H9 (cell line): ENCODE measurements at regions not wholly inside any gene's neighbourhood (a gene's known extent, or its start where the extent isn't known, plus 50 kb on each side); places are given as distances from the start of the nearest gene placed in this dataset.

Experiments
- DNase-seq: peaks from one replicate; pipeline ENCODE4 v3.0.0-alpha.2; 2017
- H2AFZ ChIP-seq: one replicate; pipeline ENCODE4 v1.6.1; 2013; ENCODE audit warnings: mild to moderate bottlenecking, low read length, control low read depth, moderate library complexity
- H2AK5ac ChIP-seq: 2 replicates; pipeline ENCODE4 v1.6.1; 2013; ENCODE audit warnings: low read length, control low read depth, mixed read lengths; ENCODE audit not compliant: insufficient read length
- H2BK120ac ChIP-seq: one replicate; pipeline ENCODE4 v1.6.1; 2013; ENCODE audit warnings: low read depth, mild to moderate bottlenecking, low read length, control low read depth, inconsistent platforms; ENCODE audit not compliant: poor library complexity, severe bottlenecking
- H2BK12ac ChIP-seq: 2 replicates; pipeline ENCODE4 v1.6.1; 2013; ENCODE audit warnings: low read length, control low read depth, mixed read lengths, low read depth; ENCODE audit not compliant: insufficient read length
- H2BK15ac ChIP-seq: 2 replicates; pipeline ENCODE4 v1.6.1; 2013; ENCODE audit warnings: low read depth, low read length, control low read depth
- H2BK20ac ChIP-seq: one replicate; pipeline ENCODE4 v1.6.1; 2013; ENCODE audit warnings: low read depth, mild to moderate bottlenecking, low read length, control low read depth, inconsistent platforms; ENCODE audit not compliant: poor library complexity, severe bottlenecking
- H2BK5ac ChIP-seq: 2 replicates; pipeline ENCODE4 v1.6.1; 2013; ENCODE audit warnings: low read length, control low read depth, mixed read lengths; ENCODE audit not compliant: insufficient read length
- H3K14ac ChIP-seq: 2 replicates; pipeline ENCODE4 v1.6.1; 2013; ENCODE audit warnings: low read length, control low read depth; ENCODE audit not compliant: insufficient read depth
- H3K18ac ChIP-seq: 2 replicates; pipeline ENCODE4 v1.6.1; 2013; ENCODE audit warnings: low read depth, mild to moderate bottlenecking, mixed read lengths, low read length, control low read depth; ENCODE audit not compliant: insufficient read length
- H3K23ac ChIP-seq: 2 replicates; pipeline ENCODE4 v1.6.1; 2013; ENCODE audit warnings: low read length, control low read depth, mixed read lengths, low read depth; ENCODE audit not compliant: insufficient read length
- H3K23me2 ChIP-seq: 2 replicates; pipeline ENCODE4 v1.6.1; 2013; ENCODE audit warnings: low read depth, mild to moderate bottlenecking, mixed read lengths, low read length, control low read depth; ENCODE audit not compliant: insufficient read length, poor library complexity, severe bottlenecking
- H3K27ac ChIP-seq: 2 replicates; pipeline ENCODE4 v1.5.1; 2013; ENCODE audit warnings: low read length, control low read depth, mixed read lengths, low read depth; ENCODE audit not compliant: insufficient read length
- H3K27me3 ChIP-seq: 2 replicates; pipeline ENCODE4 v1.6.1; 2013; ENCODE audit warnings: low read length, control low read depth, inconsistent platforms; ENCODE audit not compliant: insufficient read depth
- H3K4ac ChIP-seq: 2 replicates; pipeline ENCODE4 v1.6.1; 2013; ENCODE audit warnings: low read depth, mild to moderate bottlenecking, control low read depth, inconsistent platforms, low read length, moderate library complexity
- H3K4me1 ChIP-seq: 2 replicates; pipeline ENCODE4 v1.6.1; 2013; ENCODE audit warnings: low read length, control low read depth, inconsistent platforms; ENCODE audit not compliant: insufficient read depth
- H3K4me2 ChIP-seq: 2 replicates; pipeline ENCODE4 v1.6.1; 2013; ENCODE audit warnings: low read length, control low read depth, mixed read lengths; ENCODE audit not compliant: insufficient read length, insufficient read depth
- H3K56ac ChIP-seq: 2 replicates; pipeline ENCODE4 v1.6.1; 2013; ENCODE audit warnings: low read depth, mild to moderate bottlenecking, mixed read lengths, low read length, control low read depth; ENCODE audit not compliant: insufficient read length
- H3K79me1 ChIP-seq: 2 replicates; pipeline ENCODE4 v1.6.1; 2013; ENCODE audit warnings: low read depth, mild to moderate bottlenecking, moderate library complexity, low read length, control low read depth, inconsistent platforms; ENCODE audit not compliant: insufficient read depth, poor library complexity, severe bottlenecking
- H3K79me2 ChIP-seq: 2 replicates; pipeline ENCODE4 v1.6.1; 2013; ENCODE audit warnings: low read length, control low read depth, inconsistent platforms; ENCODE audit not compliant: insufficient read depth
- H3K9ac ChIP-seq: 2 replicates; pipeline ENCODE4 v1.6.1; 2013; ENCODE audit warnings: low read length, control low read depth, mixed read lengths; ENCODE audit not compliant: insufficient read length; ENCODE audit errors: extremely low read depth
- H3K9me3 ChIP-seq: one replicate; pipeline ENCODE4 v1.6.1; 2013; ENCODE audit warnings: low read depth, low read length, inconsistent platforms; ENCODE audit not compliant: control insufficient read depth
- H3T11ph ChIP-seq: one replicate; pipeline ENCODE4 v1.6.1; 2013; ENCODE audit warnings: mild to moderate bottlenecking, low read length, control low read depth, inconsistent platforms
- H4K20me1 ChIP-seq: one replicate; pipeline ENCODE4 v1.6.1; 2013; ENCODE audit not compliant: control insufficient read depth, insufficient read length, insufficient read depth
- H4K5ac ChIP-seq: 2 replicates; pipeline ENCODE4 v1.6.1; 2013; ENCODE audit warnings: low read depth, mild to moderate bottlenecking, mixed read lengths, low read length, control low read depth; ENCODE audit not compliant: insufficient read length
- H4K8ac ChIP-seq: replicated peaks from 2 replicates; pipeline ENCODE4 v1.6.1; 2013; ENCODE audit warnings: low read length, control low read depth, mixed read lengths, low read depth; ENCODE audit not compliant: insufficient read length
- H4K91ac ChIP-seq: 2 replicates; pipeline ENCODE4 v1.6.1; 2013; ENCODE audit warnings: low read depth, mild to moderate bottlenecking, moderate library complexity, mixed read lengths, low read length, control low read depth; ENCODE audit not compliant: insufficient read length
- H3K27ac Mint-ChIP-seq, 3 experiments: 2 replicates in 2 of 3; 3 replicates in 1 of 3; pipeline ENCODE4 v1.8.0; 2020 to 2021; ENCODE audit warnings: mixed read lengths in 3 of 3, mild to moderate bottlenecking in 1 of 3, moderate library complexity in 1 of 3
- H3K27me3 Mint-ChIP-seq: 2 replicates; pipeline ENCODE4 v1.8.0; 2021; ENCODE audit warnings: low read depth, mild to moderate bottlenecking, moderate library complexity, mixed read lengths
- H3K36me3 Mint-ChIP-seq, 3 experiments: 2 replicates in 2 of 3; 3 replicates in 1 of 3; pipeline ENCODE4 v1.8.0; 2020 to 2021; ENCODE audit warnings: low read depth in 3 of 3, mixed read lengths in 3 of 3; ENCODE audit not compliant: insufficient read depth in 1 of 3
- H3K4me1 Mint-ChIP-seq, 2 experiments: 2 replicates each; pipeline ENCODE4 v1.8.0; 2020; ENCODE audit warnings: mixed read lengths in 2 of 2
- H3K4me3 Mint-ChIP-seq, 2 experiments: 2 replicates in 1 of 2; 3 replicates in 1 of 2; pipeline ENCODE4 v1.8.0; 2020 to 2021; ENCODE audit warnings: mild to moderate bottlenecking in 2 of 2, mixed read lengths in 2 of 2, moderate library complexity in 1 of 2
- H3K9me3 Mint-ChIP-seq, 2 experiments: 2 replicates in 1 of 2; 3 replicates in 1 of 2; pipeline ENCODE4 v1.8.0; 2020; ENCODE audit warnings: mild to moderate bottlenecking in 2 of 2, mixed read lengths in 2 of 2, moderate library complexity in 1 of 2
- WGBS: extraction: QIAGEN DNeasy Blood & Tissue Kit; methylation state at CpG from one replicate; pipeline ENCODE4 v1.1.7; 2013; ENCODE audit warnings: missing lambda C conversion rate, low lambda C conversion rate, mixed read lengths; ENCODE audit not compliant: insufficient read length; ENCODE audit errors: extremely low coverage; 5-methylcytosine and 5-hydroxymethylcytosine counted together
- TF ChIP-seq, protein P1 (sequence below): fragments of 200-600 bp; sonication (generic); conservative IDR thresholded peaks from 3 replicates; pipeline ENCODE4 v1.8.0; 2021; ENCODE audit warnings: antibody characterized with exemption, mild to moderate bottlenecking

DNA sequence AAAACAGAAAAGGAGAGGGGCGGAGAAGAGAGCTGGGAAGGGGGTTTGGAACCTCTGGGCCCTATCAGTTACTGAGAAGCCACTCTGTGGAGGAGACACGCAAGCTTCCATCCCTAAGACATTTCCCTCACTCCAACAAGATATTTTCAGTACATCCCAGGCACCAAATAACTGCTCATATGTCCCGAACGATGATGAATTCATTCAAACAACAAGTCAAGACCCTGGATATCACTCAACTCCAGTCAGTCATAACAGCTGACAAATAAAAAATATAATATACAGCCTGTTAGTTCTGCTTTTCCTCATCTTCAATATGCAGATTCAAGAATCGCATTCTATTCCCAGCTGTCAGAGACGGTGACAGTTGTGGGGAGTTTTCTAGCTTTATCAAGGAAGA, 104.0 kb upstream of the ZFHX3 start:
- H3T11ph ChIP-seq: no peak overlapping the region
- no peak overlapping the region for H2BK120ac ChIP-seq
- no peak overlapping the region for H2BK15ac ChIP-seq
- H4K20me1 ChIP-seq: no peaks in the 10 kb centered on the region
- no peak overlapping the region for H2AFZ ChIP-seq
- H3K27me3 ChIP-seq: no peaks in the 10 kb centered on the region
- no peak overlapping the region for H3K27ac ChIP-seq
- no peak overlapping the region for H2BK12ac ChIP-seq
- no peak overlapping the region for H3K56ac ChIP-seq
- Mint-ChIP-seq H3K4me1 (peaks cover 21 to 30% of the 10 kb centered on the region in 2 experiments), H3K4me3 (no peak overlapping the region; a peak in 1 of 5 replicates), H3K27ac (no peak overlapping the region; a peak in 1 of 7 replicates), H3K9me3 (peaks cover 0 to 2% of the 10 kb centered on the region in 2 experiments; a peak in 1 of 5 replicates), H3K27me3 (no peaks in the 10 kb centered on the region), H3K36me3 (no peaks in the 10 kb centered on the region)
- H3K9ac ChIP-seq: no peak overlapping the region
- no peak overlapping the region for H2BK5ac ChIP-seq
- TF ChIP-seq, protein P1, sequence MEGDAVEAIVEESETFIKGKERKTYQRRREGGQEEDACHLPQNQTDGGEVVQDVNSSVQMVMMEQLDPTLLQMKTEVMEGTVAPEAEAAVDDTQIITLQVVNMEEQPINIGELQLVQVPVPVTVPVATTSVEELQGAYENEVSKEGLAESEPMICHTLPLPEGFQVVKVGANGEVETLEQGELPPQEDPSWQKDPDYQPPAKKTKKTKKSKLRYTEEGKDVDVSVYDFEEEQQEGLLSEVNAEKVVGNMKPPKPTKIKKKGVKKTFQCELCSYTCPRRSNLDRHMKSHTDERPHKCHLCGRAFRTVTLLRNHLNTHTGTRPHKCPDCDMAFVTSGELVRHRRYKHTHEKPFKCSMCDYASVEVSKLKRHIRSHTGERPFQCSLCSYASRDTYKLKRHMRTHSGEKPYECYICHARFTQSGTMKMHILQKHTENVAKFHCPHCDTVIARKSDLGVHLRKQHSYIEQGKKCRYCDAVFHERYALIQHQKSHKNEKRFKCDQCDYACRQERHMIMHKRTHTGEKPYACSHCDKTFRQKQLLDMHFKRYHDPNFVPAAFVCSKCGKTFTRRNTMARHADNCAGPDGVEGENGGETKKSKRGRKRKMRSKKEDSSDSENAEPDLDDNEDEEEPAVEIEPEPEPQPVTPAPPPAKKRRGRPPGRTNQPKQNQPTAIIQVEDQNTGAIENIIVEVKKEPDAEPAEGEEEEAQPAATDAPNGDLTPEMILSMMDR: no peak
- no peak overlapping the region for H3K4me2 ChIP-seq
- H3K23me2 ChIP-seq: no peaks in the 10 kb centered on the region
- H3K18ac ChIP-seq: no peak overlapping the region
- no peak overlapping the region for H3K23ac ChIP-seq
- no peak for DNase-seq
- no peaks in the 10 kb centered on the region for H3K9me3 ChIP-seq
- H3K79me2 ChIP-seq: no peaks in the 10 kb centered on the region
- H4K5ac ChIP-seq: no peak overlapping the region
- H2BK20ac ChIP-seq: no peak overlapping the region
- H4K91ac ChIP-seq: no peak overlapping the region
- H3K4me1 ChIP-seq: peaks cover 3% of the 10 kb centered on the region; the same call in 1 of the 2 replicates
- no peak overlapping the region for H4K8ac ChIP-seq
- no peak overlapping the region for H3K14ac ChIP-seq
- no peaks in the 10 kb centered on the region for H3K79me1 ChIP-seq
- no peak overlapping the region for H2AK5ac ChIP-seq
- WGBS: no CpG with 5 or more reads among the region's 6 CpGs
- no peak overlapping the region for H3K4ac ChIP-seq
